HG02623 (cell line): ENCODE measurements at regions not wholly inside any gene's neighbourhood (a gene's known extent, or its start where the extent isn't known, plus 50 kb on each side); places are given as distances from the start of the nearest gene placed in this dataset.

Experiments
- ATAC-seq: cut with Tn5 transposase; IDR thresholded peaks from one replicate; pipeline ENCODE4 v1.9.1; 2021; ENCODE audit warnings: moderate library complexity; ENCODE audit not compliant: unreplicated experiment

- ATAC-seq: no peak
Observed at GRCh38 chr5:171647043-171647903, 138.3 kb upstream of the SMIM23 start.

- no peak for ATAC-seq
Observed at GRCh38 chr5:171647904-171648260, 137.7 kb upstream of the SMIM23 start.

GRCh38 chr5:171648279-171649074, 137.1 kb upstream of the SMIM23 start:
- no peak for ATAC-seq

- no peak for ATAC-seq
Observed at GRCh38 chr5:171649075-171649401, 136.6 kb upstream of the SMIM23 start.

GRCh38 chr5:171650597-171650996, 135.0 kb upstream of the SMIM23 start:
- no peak for ATAC-seq

- no peak for ATAC-seq
Observed at GRCh38 chr5:171651102-171651501, 134.5 kb upstream of the SMIM23 start.

GRCh38 chr5:171654881-171655280, 130.7 kb upstream of the SMIM23 start:
- ATAC-seq: no peak

- no peak for ATAC-seq
Observed at GRCh38 chr5:171657473-171657872, 128.1 kb upstream of the SMIM23 start.

GRCh38 chr5:171659896-171660295, 125.7 kb upstream of the SMIM23 start:
- no peak for ATAC-seq

- no peak for ATAC-seq
Observed at GRCh38 chr5:171660434-171660833, 125.2 kb upstream of the SMIM23 start.

GRCh38 chr5:171661143-171661542, 124.5 kb upstream of the SMIM23 start:
- no peak for ATAC-seq

GRCh38 chr5:171663311-171664085, 122.1 kb upstream of the SMIM23 start:
- ATAC-seq: no peak

- ATAC-seq: no peak
Observed at GRCh38 chr5:171664489-171664888, 121.1 kb upstream of the SMIM23 start.

- ATAC-seq: no peak
Observed at GRCh38 chr5:171666815-171667214, 118.8 kb upstream of the SMIM23 start.

- ATAC-seq: no peak
Observed at GRCh38 chr5:171667341-171668096, 118.1 kb upstream of the SMIM23 start.

- no peak for ATAC-seq
Observed at GRCh38 chr5:171668097-171668412, 117.6 kb upstream of the SMIM23 start.

GRCh38 chr5:171669571-171669970, 116.0 kb upstream of the SMIM23 start:
- ATAC-seq: no peak

- ATAC-seq: no peak
Observed at GRCh38 chr5:171672556-171672955, 113.1 kb upstream of the SMIM23 start.

- ATAC-seq: no peak
Observed at GRCh38 chr5:171673328-171673727, 112.3 kb upstream of the SMIM23 start.

- ATAC-seq: no peak
Observed at GRCh38 chr5:171673840-171674239, 111.8 kb upstream of the SMIM23 start.

- no peak for ATAC-seq
Observed at GRCh38 chr5:171675511-171675910, 110.1 kb upstream of the SMIM23 start.
